OCI-LY1 (cell line): ENCODE measurements at regions not wholly inside any gene's neighbourhood (a gene's known extent, or its start where the extent isn't known, plus 50 kb on each side); places are given as distances from the start of the nearest gene placed in this dataset.

ENCODE experiments used
- H2AFZ ChIP-seq: fragments of 200-600 bp; sonication (generic), shearing (Covaris generic); 2 replicates; pipeline ENCODE4 v1.6.0; 2014; ENCODE audit warnings: antibody characterized with exemption, mild to moderate bottlenecking, low read length
- H3F3A ChIP-seq: fragments of 200-600 bp; sonication (generic), shearing (Covaris generic); 2 replicates; pipeline ENCODE4 v1.6.0; 2014; ENCODE audit warnings: mild to moderate bottlenecking, antibody characterized with exemption, low read length, moderate library complexity; ENCODE audit not compliant: insufficient read depth
- H3K27ac ChIP-seq: fragments of 200-600 bp; sonication (generic); 2 replicates; pipeline ENCODE4 v1.5.1; 2014; ENCODE audit warnings: low read length, mixed run types, mild to moderate bottlenecking, low read depth; ENCODE audit not compliant: poor library complexity, severe bottlenecking
- H3K27me3 ChIP-seq: fragments of 200-600 bp; sonication (generic); 2 replicates; pipeline ENCODE4 v1.6.0; 2014; ENCODE audit warnings: antibody characterized with exemption, mild to moderate bottlenecking, low read length, moderate library complexity; ENCODE audit not compliant: insufficient read depth
- H3K36me3 ChIP-seq: fragments of 200-600 bp; sonication (generic); 2 replicates; pipeline ENCODE4 v1.6.1; 2014; ENCODE audit warnings: mild to moderate bottlenecking, antibody characterized with exemption, low read length, moderate library complexity, mixed read lengths; ENCODE audit not compliant: insufficient read depth
- H3K4me1 ChIP-seq: fragments of 200-600 bp; sonication (generic); 2 replicates; pipeline ENCODE4 v1.5.1; 2014; ENCODE audit warnings: mild to moderate bottlenecking, low read length, moderate library complexity; ENCODE audit not compliant: insufficient read depth, severe bottlenecking
- H3K4me2 ChIP-seq: fragments of 200-600 bp; sonication (generic), shearing (Covaris generic); 2 replicates; pipeline ENCODE4 v1.6.1; 2014; ENCODE audit warnings: low read length
- H3K4me3 ChIP-seq: fragments of 200-600 bp; sonication (generic); 2 replicates; pipeline ENCODE4 v1.5.1; 2014; ENCODE audit warnings: low read length, low read depth, mild to moderate bottlenecking, mixed read lengths; ENCODE audit not compliant: poor library complexity, severe bottlenecking
- H3K79me2 ChIP-seq: fragments of 200-600 bp; shearing (Covaris generic); 2 replicates; pipeline ENCODE4 v1.6.1; 2016; ENCODE audit warnings: mixed run types, low read length, mixed read lengths; ENCODE audit not compliant: insufficient read depth
- H3K9ac ChIP-seq: fragments of 200-600 bp; sonication (generic), shearing (Covaris generic); 2 replicates; pipeline ENCODE4 v1.6.1; 2014; ENCODE audit warnings: mild to moderate bottlenecking, low read length, mixed read lengths
- H3K9me2 ChIP-seq: fragments of 200-600 bp; sonication (generic), shearing (Covaris generic); 2 replicates; pipeline ENCODE4 v1.6.1; 2014; ENCODE audit warnings: low read depth, mild to moderate bottlenecking, low read length, mixed read lengths
- H3K9me3 ChIP-seq: fragments of 200-600 bp; shearing (Covaris generic); 2 replicates; pipeline ENCODE4 v1.6.1; 2014; ENCODE audit warnings: low read length, mixed read lengths
- H4K20me1 ChIP-seq: fragments of 200-600 bp; sonication (generic), shearing (Covaris generic); 2 replicates; pipeline ENCODE4 v1.6.0; 2016; ENCODE audit warnings: mild to moderate bottlenecking, low read length; ENCODE audit not compliant: insufficient read depth
- CTCF ChIP-seq: fragments of 200-600 bp; sonication (generic), shearing (Covaris generic); IDR thresholded peaks from 2 replicates; pipeline ENCODE4 v1.5.1; 2017; ENCODE audit warnings: mild to moderate bottlenecking, antibody characterized with exemption, low read length, moderate library complexity, mixed read lengths
- EZH2 ChIP-seq: fragments of 200-600 bp; sonication (generic), shearing (Covaris generic); IDR thresholded peaks from 2 replicates; pipeline ENCODE4 v1.8.0; 2017; ENCODE audit warnings: borderline replicate concordance, mixed run types, mild to moderate bottlenecking, antibody characterized with exemption, low read length, moderate library complexity, mixed read lengths

- H2AFZ ChIP-seq: no peak overlapping the region
- H3K9me3 ChIP-seq: no peaks in the 10 kb centered on the region
- no peak overlapping the region for H3K27ac ChIP-seq
- no peaks in the 10 kb centered on the region for H3F3A ChIP-seq
- H3K27me3 ChIP-seq: no peaks in the 10 kb centered on the region
- H3K9me2 ChIP-seq: no peaks in the 10 kb centered on the region
- no peak overlapping the region for H3K9ac ChIP-seq
- no peak for TF ChIP-seq EZH2
- TF ChIP-seq CTCF: no peak
- no peak overlapping the region for H3K4me2 ChIP-seq
- no peaks in the 10 kb centered on the region for H3K79me2 ChIP-seq
- H3K4me3 ChIP-seq: no peak overlapping the region
- H3K4me1 ChIP-seq: no peaks in the 10 kb centered on the region
- no peaks in the 10 kb centered on the region for H4K20me1 ChIP-seq
- H3K36me3 ChIP-seq: no peaks in the 10 kb centered on the region
Observed at GRCh38 chr11:21893565-21893867, 299.4 kb upstream of the ANO5 start.

- H3K9me2 ChIP-seq: no peaks in the 10 kb centered on the region
- TF ChIP-seq EZH2 (no peak), CTCF (no peak)
- H3F3A ChIP-seq: no peaks in the 10 kb centered on the region
- no peak overlapping the region for H3K9ac ChIP-seq
- no peaks in the 10 kb centered on the region for H3K9me3 ChIP-seq
- no peaks in the 10 kb centered on the region for H3K27me3 ChIP-seq
- no peak overlapping the region for H3K4me2 ChIP-seq
- no peaks in the 10 kb centered on the region for H3K4me1 ChIP-seq
- H2AFZ ChIP-seq: no peak overlapping the region
- no peaks in the 10 kb centered on the region for H4K20me1 ChIP-seq
- H3K79me2 ChIP-seq: no peaks in the 10 kb centered on the region
- no peaks in the 10 kb centered on the region for H3K36me3 ChIP-seq
- no peak overlapping the region for H3K4me3 ChIP-seq
- no peak overlapping the region for H3K27ac ChIP-seq
Observed at GRCh38 chr11:21894492-21894891, 298.4 kb upstream of the ANO5 start.

GRCh38 chr11:21895686-21896085 is 297.2 kb upstream of the ANO5 start:
- Histone ChIP-seq H3K4me1 (no peaks in the 10 kb centered on the region), H3K9me2 (no peaks in the 10 kb centered on the region), H3K4me2 (no peak overlapping the region), H3K9me3 (no peaks in the 10 kb centered on the region), H3K79me2 (no peaks in the 10 kb centered on the region), H3K9ac (no peak overlapping the region), H2AFZ (no peak overlapping the region), H3K27me3 (no peaks in the 10 kb centered on the region), H4K20me1 (no peaks in the 10 kb centered on the region), H3K27ac (no peak overlapping the region), H3K36me3 (no peaks in the 10 kb centered on the region), H3F3A (no peaks in the 10 kb centered on the region), H3K4me3 (no peak overlapping the region)
- TF ChIP-seq EZH2: no peak
- TF ChIP-seq CTCF: no peak
